ENCODE measurements at regions not wholly inside any gene's neighbourhood (a gene's known extent, or its start where the extent isn't known, plus 50 kb on each side); places are given as distances from the start of the nearest gene placed in this dataset.

DNA sequence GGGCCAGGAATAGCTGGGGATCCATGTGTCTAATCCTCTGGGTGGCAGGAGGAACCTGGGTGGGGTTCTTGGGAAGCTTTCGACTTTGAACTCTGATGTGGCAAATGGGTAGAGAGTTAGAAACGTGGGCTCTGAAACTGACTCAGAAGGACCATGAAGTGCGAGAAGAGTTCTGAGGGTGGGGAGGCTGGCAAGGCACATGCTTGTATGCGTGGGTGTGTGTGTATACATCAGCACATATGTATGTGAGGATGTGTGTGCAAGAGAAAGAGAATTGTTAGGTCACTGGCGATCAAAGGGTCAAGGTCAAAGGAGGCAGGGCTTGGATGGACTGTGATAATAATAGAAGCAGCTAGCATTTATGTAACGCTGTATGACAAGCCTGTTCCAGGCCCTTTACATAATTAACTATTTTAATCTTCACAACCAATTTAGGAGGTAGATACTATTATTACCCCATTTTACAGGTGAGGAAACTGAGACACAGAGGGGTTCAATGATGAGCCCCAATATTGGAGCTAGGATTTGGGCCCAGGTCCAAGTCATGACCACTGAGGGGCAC lies 84.5 kb upstream of the POU3F1 start:
- TF ChIP-seq POLR2A (IDR thresholded peaks at IDR 0.05) (no peak), CTCF (IDR thresholded peaks at IDR 0.05) (no peak), POLR2AphosphoS5 (IDR thresholded peaks at IDR 0.05) (no peak)
